Activated T-cell treated with anti-CD3 and anti-CD28 coated beads for 4 hours (primary cell): ENCODE measurements at regions not wholly inside any gene's neighbourhood (a gene's known extent, or its start where the extent isn't known, plus 50 kb on each side); places are given as distances from the start of the nearest gene placed in this dataset.
"Not testable (repeated sequence)": the region's sequence is repeated elsewhere in the genome, so short reads cannot be mapped to it uniquely, and the experiment has no call there.

Experiments
- DNase-seq: peaks from one replicate; pipeline ENCODE4 v3.0.0-alpha.2; 2020

GRCh38 chr21:35982717-35983116 is 77.6 kb downstream of the SETD4 start:
- no peak for DNase-seq

- DNase-seq, result no peak
Observed at GRCh38 chr21:35981514-35982070, 78.7 kb downstream of the SETD4 start.

GRCh38 chr21:35980821-35981220 is 79.5 kb downstream of the SETD4 start:
- DNase-seq, result no peak

- DNase-seq, result not testable (repeated sequence)
Observed at GRCh38 chr21:35977860-35978259, 82.5 kb downstream of the SETD4 start.

GRCh38 chr21:35976929-35977328 is 83.4 kb downstream of the SETD4 start:
- no peak for DNase-seq

- no peak for DNase-seq
Observed at GRCh38 chr21:35976481-35976880, 83.8 kb downstream of the SETD4 start.

- DNase-seq, result no peak
Observed at GRCh38 chr21:35974775-35975174, 85.6 kb downstream of the SETD4 start.

- no peak for DNase-seq
Observed at GRCh38 chr21:35971824-35972223, 88.5 kb downstream of the SETD4 start.

GRCh38 chr21:35969281-35969680 is 91.0 kb downstream of the SETD4 start:
- DNase-seq, result no peak

- DNase-seq, result no peak
Observed at GRCh38 chr21:35968564-35968963, 91.8 kb downstream of the SETD4 start.

- DNase-seq, result no peak
Observed at GRCh38 chr21:35965699-35966098, 94.6 kb downstream of the SETD4 start.

- DNase-seq, result no peak
Observed at GRCh38 chr21:35963920-35964451, 96.3 kb downstream of the SETD4 start.

GRCh38 chr21:35962917-35963316 is 97.4 kb downstream of the SETD4 start:
- no peak for DNase-seq

- DNase-seq, result no peak
Observed at GRCh38 chr21:35954066-35954465, 106.3 kb downstream of the SETD4 start.

GRCh38 chr21:35953597-35953996 is 106.7 kb downstream of the SETD4 start:
- DNase-seq, result no peak

- DNase-seq, result no peak
Observed at GRCh38 chr21:35952651-35953340, 107.5 kb downstream of the SETD4 start.

GRCh38 chr21:35948982-35949381 is 111.3 kb downstream of the SETD4 start:
- no peak for DNase-seq

GRCh38 chr21:35945089-35945671 is 115.1 kb downstream of the SETD4 start:
- DNase-seq, result no peak

GRCh38 chr21:35943752-35944151 is 116.6 kb downstream of the SETD4 start:
- DNase-seq, result no peak

- no peak for DNase-seq
Observed at GRCh38 chr21:35942211-35943144, 117.8 kb downstream of the SETD4 start.

GRCh38 chr21:35940074-35940927 is 120.0 kb downstream of the SETD4 start:
- no peak for DNase-seq

- DNase-seq, result no peak
Observed at GRCh38 chr21:35938446-35938845, 121.9 kb downstream of the SETD4 start.
